NCI-H146 treated with DMSO at 0.1 percent for 48 hours (cell line): ENCODE measurements at regions not wholly inside any gene's neighbourhood (a gene's known extent, or its start where the extent isn't known, plus 50 kb on each side); places are given as distances from the start of the nearest gene placed in this dataset.
"Not testable (repeated sequence)": the region's sequence is repeated elsewhere in the genome, so short reads cannot be mapped to it uniquely, and the experiment has no call there.

Experiments
- DNase-seq: peaks from one replicate; lab custom pipeline; 2025; ENCODE audit not compliant: unreplicated experiment; lab: John Stamatoyannopoulos, UW

- DNase-seq: no peak
Measured at GRCh38 chr6:4274382-4275082, 139.2 kb upstream of the ECI2 start.

- no peak for DNase-seq
Measured at GRCh38 chr6:4272996-4273395, 137.6 kb upstream of the ECI2 start.

GRCh38 chr6:4271761-4272470 is 136.5 kb upstream of the ECI2 start:
- DNase-seq: no peak

- DNase-seq: no peak
Measured at GRCh38 chr6:4270776-4271175, 135.4 kb upstream of the ECI2 start.

GRCh38 chr6:4270001-4270400 is 134.6 kb upstream of the ECI2 start:
- DNase-seq: no peak

GRCh38 chr6:4268171-4268570 is 132.8 kb upstream of the ECI2 start:
- no peak for DNase-seq

GRCh38 chr6:4265740-4266139 is 130.4 kb upstream of the ECI2 start:
- no peak for DNase-seq

GRCh38 chr6:4264601-4265000 is 129.2 kb upstream of the ECI2 start:
- DNase-seq: no peak

- DNase-seq: no peak
Measured at GRCh38 chr6:4264081-4264480, 128.7 kb upstream of the ECI2 start.

- DNase-seq: no peak
Measured at GRCh38 chr6:4262526-4262925, 127.2 kb upstream of the ECI2 start.

GRCh38 chr6:4259391-4259790 is 124.0 kb upstream of the ECI2 start:
- DNase-seq: no peak

- DNase-seq: no peak
Measured at GRCh38 chr6:4258733-4259132, 123.4 kb upstream of the ECI2 start.

- DNase-seq: no peak
Measured at GRCh38 chr6:4256969-4257368, 121.6 kb upstream of the ECI2 start.

GRCh38 chr6:4253604-4254231 is 118.3 kb upstream of the ECI2 start:
- DNase-seq: no peak

- DNase-seq: not testable (repeated sequence)
Measured at GRCh38 chr6:4252445-4252844, 117.1 kb upstream of the ECI2 start.

- DNase-seq: no peak
Measured at GRCh38 chr6:4250645-4251044, 115.3 kb upstream of the ECI2 start.

GRCh38 chr6:4243832-4244231 is 108.5 kb upstream of the ECI2 start:
- not testable (repeated sequence) for DNase-seq

GRCh38 chr6:4243237-4243636 is 107.9 kb upstream of the ECI2 start:
- DNase-seq: no peak

GRCh38 chr6:4242601-4243000 is 107.2 kb upstream of the ECI2 start:
- DNase-seq: no peak

GRCh38 chr6:4240148-4240547 is 104.8 kb upstream of the ECI2 start:
- DNase-seq: no peak

GRCh38 chr6:4225161-4225872 is 89.9 kb upstream of the ECI2 start:
- DNase-seq: no peak
